ENCODE measurements at regions not wholly inside any gene's neighbourhood (a gene's known extent, or its start where the extent isn't known, plus 50 kb on each side); places are given as distances from the start of the nearest gene placed in this dataset.

DNA sequence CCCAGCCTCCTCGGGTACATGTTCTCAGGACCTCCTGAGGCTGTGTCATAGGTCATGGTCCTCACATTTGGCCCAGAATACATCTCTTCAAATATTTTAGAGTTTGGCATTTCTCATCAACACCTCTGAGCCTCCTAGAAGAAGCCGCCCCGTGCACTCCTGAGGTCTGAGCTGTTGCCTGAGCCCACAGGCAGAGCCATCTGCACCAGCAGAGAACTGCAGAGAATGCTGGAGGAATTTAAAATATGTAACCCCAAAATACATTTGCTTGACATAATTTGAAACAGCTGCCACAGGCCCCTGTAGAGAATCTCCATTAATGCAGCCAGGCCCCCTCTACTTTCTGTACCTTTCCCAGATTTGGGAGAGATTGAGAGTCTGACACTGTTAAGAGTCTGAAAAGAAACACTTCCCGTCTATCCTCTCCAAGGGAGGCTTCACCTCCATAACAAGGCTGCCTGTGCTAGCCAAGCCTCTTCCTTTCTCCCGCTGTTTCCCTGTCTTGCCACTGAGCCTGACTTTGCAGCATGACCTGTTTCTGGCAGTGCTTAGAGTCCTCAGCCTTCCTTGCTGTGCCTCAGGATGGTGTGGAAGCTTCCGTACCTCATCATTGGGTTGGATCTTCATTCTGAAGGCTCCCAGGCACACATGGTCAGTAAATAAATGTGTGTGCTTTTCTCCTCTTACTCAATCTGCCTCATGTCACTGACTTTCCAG, 95.4 kb upstream of the SFSWAP start:
- DNase-seq (ENCODE audit: low spot score in 2 of 2) = no peak
- no peaks in the 10 kb centered on the region for H3K27me3 ChIP-seq

GRCh38 chr12:131616043-131616700, 94.7 kb upstream of the SFSWAP start:
- Histone ChIP-seq H3K4me3 (no peak overlapping the region), H3K9me3 (no peaks in the 10 kb centered on the region), H3K36me3 (no peaks in the 10 kb centered on the region), H3K27me3 (no peaks in the 10 kb centered on the region), H3K27ac (no peak overlapping the region), H3K4me1 (no peaks in the 10 kb centered on the region)
- intact Hi-C loops (cut with DNase I) = no loop called here
- DNase-seq (ENCODE audit: low spot score in 2 of 2) = no peak
- TF ChIP-seq, protein P1, sequence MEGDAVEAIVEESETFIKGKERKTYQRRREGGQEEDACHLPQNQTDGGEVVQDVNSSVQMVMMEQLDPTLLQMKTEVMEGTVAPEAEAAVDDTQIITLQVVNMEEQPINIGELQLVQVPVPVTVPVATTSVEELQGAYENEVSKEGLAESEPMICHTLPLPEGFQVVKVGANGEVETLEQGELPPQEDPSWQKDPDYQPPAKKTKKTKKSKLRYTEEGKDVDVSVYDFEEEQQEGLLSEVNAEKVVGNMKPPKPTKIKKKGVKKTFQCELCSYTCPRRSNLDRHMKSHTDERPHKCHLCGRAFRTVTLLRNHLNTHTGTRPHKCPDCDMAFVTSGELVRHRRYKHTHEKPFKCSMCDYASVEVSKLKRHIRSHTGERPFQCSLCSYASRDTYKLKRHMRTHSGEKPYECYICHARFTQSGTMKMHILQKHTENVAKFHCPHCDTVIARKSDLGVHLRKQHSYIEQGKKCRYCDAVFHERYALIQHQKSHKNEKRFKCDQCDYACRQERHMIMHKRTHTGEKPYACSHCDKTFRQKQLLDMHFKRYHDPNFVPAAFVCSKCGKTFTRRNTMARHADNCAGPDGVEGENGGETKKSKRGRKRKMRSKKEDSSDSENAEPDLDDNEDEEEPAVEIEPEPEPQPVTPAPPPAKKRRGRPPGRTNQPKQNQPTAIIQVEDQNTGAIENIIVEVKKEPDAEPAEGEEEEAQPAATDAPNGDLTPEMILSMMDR (IDR thresholded peaks at IDR 0.05) = no peak

More for the DNA sequence above, 95.4 kb upstream of the SFSWAP start:
- no peaks in the 10 kb centered on the region for H3K4me1 ChIP-seq
- H3K27ac ChIP-seq = no peak overlapping the region
- intact Hi-C loops (cut with DNase I) = no loop called here
- H3K36me3 ChIP-seq = no peaks in the 10 kb centered on the region
- TF ChIP-seq, protein P1 (IDR thresholded peaks at IDR 0.05) = no peak
- no peak overlapping the region for H3K4me3 ChIP-seq
- H3K9me3 ChIP-seq = no peaks in the 10 kb centered on the region

DNA sequence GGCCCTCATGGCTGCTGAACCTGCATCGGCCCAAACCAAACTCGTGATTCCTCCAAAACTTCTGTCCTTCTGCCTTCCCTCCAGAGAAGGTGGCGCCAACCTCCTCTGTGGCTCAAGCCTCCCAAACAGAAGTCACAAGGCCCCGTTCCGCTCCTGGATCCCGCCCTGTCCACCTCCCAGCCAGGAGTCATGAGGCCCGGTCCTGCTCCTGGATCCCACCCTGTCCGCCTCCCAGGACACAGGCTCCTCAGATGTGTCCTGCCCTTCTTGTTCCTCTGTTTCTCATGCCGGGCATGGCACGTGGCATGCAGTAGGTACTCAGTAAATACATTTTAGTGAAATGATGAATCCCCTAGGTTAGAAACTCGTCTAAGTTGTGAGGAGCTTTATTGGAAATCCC, 94.2 kb upstream of the SFSWAP start:
- Histone ChIP-seq H3K4me1 (no peaks in the 10 kb centered on the region), H3K27me3 (no peaks in the 10 kb centered on the region), H3K36me3 (no peaks in the 10 kb centered on the region), H3K9me3 (no peaks in the 10 kb centered on the region), H3K4me3 (no peak overlapping the region), H3K27ac (no peak overlapping the region)
- DNase-seq (ENCODE audit: low spot score in 2 of 2) = no peak
- TF ChIP-seq, protein P1 (IDR thresholded peaks at IDR 0.05) = no peak
- intact Hi-C loops (cut with DNase I) = no loop called here

GRCh38 chr12:131617179-131617578, 93.7 kb upstream of the SFSWAP start:
- Histone ChIP-seq H3K9me3 (no peaks in the 10 kb centered on the region), H3K36me3 (no peaks in the 10 kb centered on the region), H3K27ac (no peak overlapping the region), H3K4me3 (no peak overlapping the region), H3K4me1 (no peaks in the 10 kb centered on the region), H3K27me3 (no peaks in the 10 kb centered on the region)
- DNase-seq (ENCODE audit: low spot score in 2 of 2) = no peak
- TF ChIP-seq, protein P1 (IDR thresholded peaks at IDR 0.05) = no peak
- intact Hi-C loops (cut with DNase I) = no loop called here

DNA sequence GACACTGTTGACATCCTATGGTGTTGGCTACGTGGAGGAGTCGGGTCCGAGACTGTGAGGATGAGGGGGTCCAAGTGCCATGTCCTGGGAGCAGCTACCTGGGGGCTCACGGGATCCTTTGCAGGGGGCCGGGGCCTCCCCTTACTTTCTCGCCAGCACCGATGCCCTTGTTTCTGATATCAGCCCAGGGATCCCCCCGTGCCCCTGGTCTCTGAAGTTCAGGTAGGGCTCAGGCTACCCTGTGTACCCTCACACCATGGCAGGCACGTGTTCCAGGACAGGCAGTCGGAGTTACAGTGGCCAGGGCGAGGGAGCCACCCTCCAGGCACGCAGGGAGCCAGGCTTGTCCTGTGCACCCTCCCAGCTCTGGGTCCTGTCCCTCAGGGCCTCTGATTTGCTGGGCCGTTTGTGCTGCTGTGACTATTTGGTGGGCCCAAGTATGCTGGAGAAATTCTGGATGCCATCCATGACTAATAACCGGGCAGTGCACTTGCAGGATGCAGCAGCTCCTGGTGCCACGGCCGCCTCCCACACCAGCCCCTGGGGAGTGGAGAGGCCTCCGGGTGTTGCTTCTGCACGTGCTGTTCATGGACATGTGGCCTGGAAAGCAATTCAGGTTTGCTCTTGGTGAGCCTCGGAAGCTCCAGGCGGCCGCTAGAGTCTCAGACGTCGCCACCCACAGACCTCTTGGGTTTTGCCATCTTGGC, 93.1 kb upstream of the SFSWAP start:
- intact Hi-C loops (cut with DNase I) = no loop called here
- no peaks in the 10 kb centered on the region for H3K4me1 ChIP-seq

More for the DNA sequence above, 93.1 kb upstream of the SFSWAP start:
- no peaks in the 10 kb centered on the region for H3K36me3 ChIP-seq
- H3K27me3 ChIP-seq = no peaks in the 10 kb centered on the region
- no peaks in the 10 kb centered on the region for H3K9me3 ChIP-seq
- no peak overlapping the region for H3K27ac ChIP-seq
- H3K4me3 ChIP-seq = no peak overlapping the region
- DNase-seq (ENCODE audit: low spot score in 2 of 2) = no peak
- TF ChIP-seq, protein P1 (IDR thresholded peaks at IDR 0.05) = no peak

All from ascending aorta (tissue), 2 donors.